HepG2 (cell line): ENCODE measurements at regions not wholly inside any gene's neighbourhood (a gene's known extent, or its start where the extent isn't known, plus 50 kb on each side); places are given as distances from the start of the nearest gene placed in this dataset.

Source experiments
- ATAC-seq: fragments of 200-7000 bp; cut with Tn5 transposase; 3 replicates; pipeline ENCODE4 v1.9.1; 2020; ENCODE audit warnings: mild to moderate bottlenecking, moderate library complexity
- BruUV-seq: library from RNA; stranded (reverse); fragments of 400-500 nt; replicated peaks from 2 replicates; lab custom pipeline; 2021; lab: Mats Ljungman, UMichigan
- CTCF ChIA-PET: fragments of 300-600 bp; formaldehyde crosslinking; extraction: SDS; loops from one replicate; lab custom pipeline; 2021; ENCODE audit warnings: low total read pairs, inconsistent platforms, low intra/inter-chr PET ratio; lab: Yijun Ruan, JAX
- POLR2A ChIA-PET: fragments of 350-600 bp; sonication (Branson Sonifier 250); formaldehyde crosslinking; loops from one replicate; lab custom pipeline; 2020; ENCODE audit warnings: antibody characterized with exemption, inconsistent platforms; lab: Yijun Ruan, JAX
- DNase-seq: peaks from one replicate; pipeline ENCODE4 v3.0.0-alpha.2; 2015; ENCODE audit warnings: low spot score
- FAIRE-seq: peaks from 3 replicates; lab custom pipeline; 2011; peaks lifted over from hg19 to GRCh38; lab: Jason Lieb, UNC
- H2AFZ ChIP-seq: one replicate; pipeline ENCODE4 v1.6.1; 2011; ENCODE audit warnings: low read length, inconsistent platforms
- H3K27ac ChIP-seq: fragments of 300-600 bp; 3 replicates; pipeline ENCODE4 v1.8.0; 2011; ENCODE audit warnings: mixed run types, mild to moderate bottlenecking, mixed read lengths, low read length, inconsistent platforms; ENCODE audit not compliant: insufficient read depth; ENCODE audit errors: extremely low read length
- H3K27me3 ChIP-seq, 2 experiments: fragments of 200-600 bp in 1 of 2; 2 replicates in 1 of 2; 3 replicates in 1 of 2; pipeline versions ENCODE4 v1.6.0 to v1.8.0; 2011; ENCODE audit warnings: low read length in 2 of 2, mild to moderate bottlenecking in 2 of 2, moderate library complexity in 2 of 2, inconsistent platforms in 1 of 2; ENCODE audit not compliant: insufficient read depth in 2 of 2, control insufficient read depth in 1 of 2
- H3K36me3 ChIP-seq, 2 experiments: fragments of 200-600 bp in 1 of 2; replicated peaks in 1 of 2; 2 replicates in 1 of 2; 3 replicates in 1 of 2; pipeline versions ENCODE4 v1.5.1 to v1.8.0; 2011; ENCODE audit warnings: low read length in 2 of 2, inconsistent platforms in 1 of 2; ENCODE audit not compliant: insufficient read depth in 2 of 2, control insufficient read depth in 1 of 2
- H3K4me1 ChIP-seq: 2 replicates; pipeline ENCODE4 v1.5.1; 2012; ENCODE audit warnings: low read length, inconsistent platforms; ENCODE audit not compliant: insufficient read depth
- H3K4me2 ChIP-seq: 2 replicates; pipeline ENCODE4 v1.6.0; 2011; ENCODE audit warnings: low read depth, low read length, inconsistent platforms
- H3K4me3 ChIP-seq, 3 experiments: fragments of 200-600 bp in 1 of 3; sonication (generic), shearing (Covaris generic) in 1 of 3; replicated peaks in 1 of 3; 2 replicates each; pipeline ENCODE4 v1.5.1; 2011 to 2016; ENCODE audit warnings: low read length in 3 of 3, inconsistent platforms in 2 of 3, low read depth in 2 of 3, mild to moderate bottlenecking in 2 of 3, control low read depth in 1 of 3, mixed read lengths in 1 of 3; ENCODE audit not compliant: insufficient read depth in 1 of 3
- H3K79me2 ChIP-seq: one replicate; pipeline ENCODE4 v1.6.1; 2011; ENCODE audit warnings: low read length, inconsistent platforms; ENCODE audit not compliant: insufficient read depth
- H3K9ac ChIP-seq: 2 replicates; pipeline ENCODE4 v1.6.0; 2011; ENCODE audit warnings: mild to moderate bottlenecking, low read depth, low read length, inconsistent platforms; ENCODE audit not compliant: insufficient read depth
- H3K9me3 ChIP-seq: 2 replicates; pipeline ENCODE4 v1.5.1; 2012; ENCODE audit warnings: mild to moderate bottlenecking, low read length
- H4K20me1 ChIP-seq: 2 replicates; pipeline ENCODE4 v1.6.0; 2011; ENCODE audit warnings: inconsistent platforms, mild to moderate bottlenecking, low read length, moderate library complexity; ENCODE audit not compliant: insufficient read depth
- BORCS8-MEF2B ChIP-seq: sonication (generic); formaldehyde crosslinking; IDR thresholded peaks from 2 replicates; pipeline ENCODE4 v1.8.0; 2022; ENCODE audit warnings: mild to moderate bottlenecking, missing genetic modification reagents
- HMG20A ChIP-seq: IDR thresholded peaks from 2 replicates; pipeline ENCODE4 v1.6.1; 2016; ENCODE audit warnings: borderline replicate concordance
- HOXD1 ChIP-seq: sonication (generic); formaldehyde crosslinking; IDR thresholded peaks from 2 replicates; pipeline ENCODE4 v1.5.0; 2020; ENCODE audit warnings: missing genetic modification reagents
- MED1 ChIP-seq: sonication (generic); formaldehyde crosslinking; IDR thresholded peaks from 2 replicates; pipeline ENCODE4 v1.4.0; 2020; ENCODE audit warnings: missing genetic modification reagents
- ONECUT2 ChIP-seq: sonication (generic); formaldehyde crosslinking; IDR thresholded peaks from 2 replicates; pipeline ENCODE4 v1.4.0; 2020; ENCODE audit warnings: missing genetic modification reagents
- SIX4 ChIP-seq: sonication (generic); formaldehyde crosslinking; IDR thresholded peaks from 2 replicates; pipeline ENCODE4 v1.4.0; 2020; ENCODE audit warnings: missing genetic modification reagents
- ZBTB38 ChIP-seq: sonication (generic); formaldehyde crosslinking; IDR thresholded peaks from 2 replicates; pipeline ENCODE4 v1.5.1; 2020; ENCODE audit warnings: mild to moderate bottlenecking, missing genetic modification reagents
- ZBTB40 ChIP-seq, 2 experiments: fragments of 450-650 bp in 1 of 2; sonication (generic) in 1 of 2; formaldehyde crosslinking in 1 of 2; IDR thresholded peaks; 2 replicates each; pipeline versions ENCODE4 v1.6.1 to v1.8.0; 2016 to 2022; ENCODE audit warnings: antibody characterized with exemption in 1 of 2, mild to moderate bottlenecking in 1 of 2, missing genetic modification reagents in 1 of 2
- ZBTB7B ChIP-seq: sonication (generic); formaldehyde crosslinking; IDR thresholded peaks from 2 replicates; pipeline ENCODE4 v1.4.0; 2020; ENCODE audit warnings: missing genetic modification reagents
- ZFP1 ChIP-seq: IDR thresholded peaks from 2 replicates; pipeline ENCODE4 v1.6.1; 2016
- ZNF143 ChIP-seq: sonication (generic); formaldehyde crosslinking; IDR thresholded peaks from 2 replicates; pipeline ENCODE4 v1.4.0; 2020; ENCODE audit warnings: missing genetic modification reagents
- ZNF317 ChIP-seq: sonication (generic); formaldehyde crosslinking; IDR thresholded peaks from 2 replicates; pipeline ENCODE4 v1.5.0; 2020; ENCODE audit warnings: mild to moderate bottlenecking, missing genetic modification reagents
- ZNF367 ChIP-seq: sonication (generic); formaldehyde crosslinking; IDR thresholded peaks from 2 replicates; pipeline ENCODE4 v1.4.0; 2020; ENCODE audit warnings: missing genetic modification reagents, borderline replicate concordance
- ZNF567 ChIP-seq: sonication (generic); formaldehyde crosslinking; IDR thresholded peaks from 2 replicates; pipeline ENCODE4 v1.8.1; 2023; ENCODE audit warnings: mild to moderate bottlenecking, missing genetic modification reagents, borderline replicate concordance
- ZNF891 ChIP-seq: sonication (generic); formaldehyde crosslinking; IDR thresholded peaks from 2 replicates; pipeline ENCODE4 v1.5.0; 2020; ENCODE audit warnings: mild to moderate bottlenecking, missing genetic modification reagents
- in situ Hi-C: cut with HindIII; loops from 2 replicates; pipeline ENCODE4 v1.10.0; 2017; ENCODE audit warnings: low pct_unique_long_range_greater_than_20kb; ENCODE audit not compliant: extremely low pct_ligation_motif_present
- intact Hi-C: fragments of 100-400 bp; cut with micrococcal nuclease; formaldehyde crosslinking; loops from one replicate; pipeline ENCODE4 v1.10.0; 2022; ENCODE audit not compliant: unreplicated experiment
- TF ChIP-seq, protein P1 (sequence below): sonication (generic); formaldehyde crosslinking; IDR thresholded peaks from 2 replicates; pipeline ENCODE4 v1.4.0; 2020; ENCODE audit warnings: low read depth, mild to moderate bottlenecking, missing genetic modification reagents
- TF ChIP-seq, protein P2 (sequence below): sonication (generic); formaldehyde crosslinking; IDR thresholded peaks from 2 replicates; pipeline ENCODE4 v1.5.0; 2020; ENCODE audit warnings: missing genetic modification reagents, mild to moderate bottlenecking, borderline replicate concordance

GRCh38 chr2:199144546-199144945 is 313.2 kb downstream of the SATB2 start:
- intact Hi-C loops = no loop called here
- FAIRE-seq = no peak
- Histone ChIP-seq H3K4me1 (no peaks in the 10 kb centered on the region), H3K79me2 (no peaks in the 10 kb centered on the region), H2AFZ (no peak overlapping the region), H3K27me3 (no peaks in the 10 kb centered on the region), H3K4me3 (no peak overlapping the region), H3K9me3 (no peaks in the 10 kb centered on the region), H3K36me3 (no peaks in the 10 kb centered on the region), H3K4me2 (no peak overlapping the region), H4K20me1 (no peaks in the 10 kb centered on the region), H3K27ac (no peak overlapping the region), H3K9ac (no peak overlapping the region)
- no peak for DNase-seq
- CTCF ChIA-PET = no interaction called here
- TF ChIP-seq ZNF891 (CRISPR knock-in tag) = no peak
- TF ChIP-seq ZNF143 (CRISPR knock-in tag) = no peak
- TF ChIP-seq HOXD1 (CRISPR knock-in tag) = no peak
- TF ChIP-seq ZNF367 (CRISPR knock-in tag) = no peak
- TF ChIP-seq, protein P1, sequence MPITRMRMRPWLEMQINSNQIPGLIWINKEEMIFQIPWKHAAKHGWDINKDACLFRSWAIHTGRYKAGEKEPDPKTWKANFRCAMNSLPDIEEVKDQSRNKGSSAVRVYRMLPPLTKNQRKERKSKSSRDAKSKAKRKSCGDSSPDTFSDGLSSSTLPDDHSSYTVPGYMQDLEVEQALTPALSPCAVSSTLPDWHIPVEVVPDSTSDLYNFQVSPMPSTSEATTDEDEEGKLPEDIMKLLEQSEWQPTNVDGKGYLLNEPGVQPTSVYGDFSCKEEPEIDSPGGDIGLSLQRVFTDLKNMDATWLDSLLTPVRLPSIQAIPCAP (CRISPR knock-in tag) = no peak
- no peak for TF ChIP-seq MED1 (CRISPR knock-in tag)
- no peak for TF ChIP-seq ZBTB40 (IDR thresholded peaks at IDR 0.05)
- TF ChIP-seq ZBTB40 (CRISPR knock-in tag; IDR thresholded peaks at IDR 0.05) = no peak
- TF ChIP-seq ZNF567 (CRISPR knock-in tag) = no peak
- no peak for TF ChIP-seq ZFP1 (CRISPR knock-in tag)
- no peak for TF ChIP-seq SIX4 (CRISPR knock-in tag)
- no peak for TF ChIP-seq ONECUT2 (CRISPR knock-in tag)
- no peak for TF ChIP-seq ZBTB38
- no peak for TF ChIP-seq ZNF317 (CRISPR knock-in tag)
- TF ChIP-seq HMG20A (CRISPR knock-in tag) = no peak
- no peak for TF ChIP-seq ZBTB7B (CRISPR knock-in tag)
- TF ChIP-seq, protein P2, sequence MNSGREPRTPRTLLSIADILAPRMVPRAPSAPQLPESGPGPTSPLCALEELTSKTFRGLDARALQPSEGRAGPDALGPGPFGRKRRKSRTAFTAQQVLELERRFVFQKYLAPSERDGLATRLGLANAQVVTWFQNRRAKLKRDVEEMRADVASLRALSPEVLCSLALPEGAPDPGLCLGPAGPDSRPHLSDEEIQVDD (CRISPR knock-in tag) = no peak
- no peak for TF ChIP-seq BORCS8-MEF2B (CRISPR knock-in tag)
- in situ Hi-C loops = no loop called here
- no peak for ATAC-seq
- POLR2A ChIA-PET = no interaction called here
- no TSS peak for BruUV-seq
